NCI-H69 (cell line): ENCODE measurements at regions not wholly inside any gene's neighbourhood (a gene's known extent, or its start where the extent isn't known, plus 50 kb on each side); places are given as distances from the start of the nearest gene placed in this dataset.

Experiments
- DNase-seq: peaks from one replicate; lab custom pipeline; 2025; lab: John Stamatoyannopoulos, UW

DNA sequence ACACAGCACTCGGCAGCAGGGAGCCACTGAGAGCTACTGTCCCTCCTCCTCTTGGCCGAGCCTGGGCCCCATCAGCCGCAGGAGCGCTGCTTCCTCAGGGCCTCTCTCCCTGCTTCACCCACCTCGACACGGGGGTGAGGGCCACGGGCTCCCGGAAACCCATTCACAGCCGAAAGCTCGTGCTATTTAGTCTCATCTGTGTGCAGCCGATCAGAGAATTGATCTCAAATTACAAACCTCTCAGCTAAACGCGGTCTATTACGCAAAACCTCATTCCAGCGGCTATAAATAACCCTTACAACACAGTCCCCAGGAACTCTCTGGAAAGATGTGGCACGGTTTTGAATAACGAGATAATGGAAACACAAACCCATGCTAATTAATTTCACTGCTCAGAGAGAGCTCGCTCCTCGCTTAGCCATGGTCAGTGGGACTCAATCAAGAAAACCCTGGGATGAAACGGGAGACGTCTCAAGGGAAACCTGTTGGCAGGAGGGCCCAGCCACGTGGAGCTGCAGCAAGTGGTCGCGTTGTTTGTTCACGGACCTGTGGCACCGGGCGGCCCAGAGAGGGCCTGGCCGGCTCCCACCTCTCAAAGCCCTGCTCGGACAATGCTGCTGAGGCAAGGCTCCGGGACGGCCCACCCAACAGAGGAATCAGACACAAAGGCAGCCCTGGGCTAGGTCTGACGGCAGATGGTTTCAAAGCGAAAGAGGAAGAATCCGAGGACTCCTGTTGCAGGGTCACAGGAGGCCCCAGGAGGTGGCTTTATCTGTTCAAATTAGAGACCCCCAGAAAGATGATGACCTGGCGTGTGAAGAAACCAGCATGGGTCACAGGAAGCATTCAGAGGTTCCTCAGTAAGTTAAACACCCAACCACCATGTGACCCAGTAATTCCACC, 210.5 kb downstream of the CTTN start:
- DNase-seq, result peak; percentile 31

DNA sequence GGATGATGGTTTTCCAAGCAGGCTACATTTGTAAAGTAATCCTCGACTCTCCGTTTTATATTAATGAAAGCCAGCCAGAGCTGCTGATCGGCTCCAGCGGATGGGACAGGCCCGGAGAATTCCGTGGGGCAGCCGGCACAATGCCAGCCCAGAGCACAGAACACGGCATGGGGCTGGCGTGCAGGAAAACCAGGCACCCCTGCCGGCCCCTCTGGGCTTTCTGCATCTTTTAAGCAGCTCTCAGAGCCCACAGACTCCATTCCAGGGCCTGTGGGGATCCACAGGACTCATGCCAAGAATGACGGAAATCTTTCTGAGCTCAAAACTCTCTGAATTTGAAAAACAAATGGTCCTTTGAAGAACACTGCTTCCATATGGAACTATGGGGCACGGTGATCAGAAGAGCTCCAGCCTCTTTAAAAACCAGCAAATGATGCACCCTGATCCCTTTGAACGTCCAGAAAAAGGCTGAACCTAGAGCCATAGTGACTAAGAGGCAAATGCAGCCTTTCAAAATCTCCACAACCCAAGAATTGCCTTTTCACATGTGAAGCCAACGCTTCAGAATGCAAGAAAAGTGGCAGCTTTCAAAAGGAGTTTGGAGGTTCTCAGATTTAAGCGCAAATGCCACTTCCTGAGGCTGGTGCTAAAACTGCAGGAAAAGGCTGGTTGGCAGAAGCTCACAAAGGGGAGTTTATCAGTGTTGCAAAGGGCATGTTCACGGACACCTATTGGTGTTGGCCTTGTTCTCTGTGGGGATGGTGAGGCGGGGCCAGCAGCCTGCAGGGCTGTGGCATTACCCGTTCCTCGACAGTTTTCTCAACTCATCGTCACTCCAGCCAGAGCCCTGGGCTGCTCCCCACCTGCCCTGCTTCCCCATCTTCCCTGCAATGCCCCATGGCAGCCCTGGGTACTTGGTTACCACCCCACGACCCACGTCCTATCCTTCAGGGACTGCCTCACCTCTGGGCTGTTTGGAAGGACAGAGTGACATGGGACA, 212.5 kb downstream of the CTTN start:
- DNase-seq, result no peak

DNA sequence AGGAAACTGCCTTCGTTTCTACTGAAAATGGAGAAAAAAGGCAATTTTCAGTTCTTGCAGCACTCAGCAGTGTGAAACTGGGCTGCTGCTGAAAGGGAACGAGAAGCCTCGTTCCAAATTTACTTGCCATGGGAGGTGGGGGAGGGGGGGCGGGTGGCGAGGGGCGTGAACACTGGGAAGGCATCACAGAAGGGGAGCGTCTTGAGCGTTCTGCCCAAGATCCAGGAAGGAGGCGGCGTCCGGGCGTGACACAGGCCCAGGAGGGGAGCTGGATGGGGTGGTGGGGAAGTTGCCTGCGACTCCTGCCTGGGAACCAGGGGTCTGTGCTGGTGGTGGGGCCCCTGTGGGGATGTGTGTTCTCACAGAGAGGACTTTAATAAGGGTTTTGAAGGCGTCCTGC, 213.5 kb downstream of the CTTN start:
- DNase-seq, result no peak

DNA sequence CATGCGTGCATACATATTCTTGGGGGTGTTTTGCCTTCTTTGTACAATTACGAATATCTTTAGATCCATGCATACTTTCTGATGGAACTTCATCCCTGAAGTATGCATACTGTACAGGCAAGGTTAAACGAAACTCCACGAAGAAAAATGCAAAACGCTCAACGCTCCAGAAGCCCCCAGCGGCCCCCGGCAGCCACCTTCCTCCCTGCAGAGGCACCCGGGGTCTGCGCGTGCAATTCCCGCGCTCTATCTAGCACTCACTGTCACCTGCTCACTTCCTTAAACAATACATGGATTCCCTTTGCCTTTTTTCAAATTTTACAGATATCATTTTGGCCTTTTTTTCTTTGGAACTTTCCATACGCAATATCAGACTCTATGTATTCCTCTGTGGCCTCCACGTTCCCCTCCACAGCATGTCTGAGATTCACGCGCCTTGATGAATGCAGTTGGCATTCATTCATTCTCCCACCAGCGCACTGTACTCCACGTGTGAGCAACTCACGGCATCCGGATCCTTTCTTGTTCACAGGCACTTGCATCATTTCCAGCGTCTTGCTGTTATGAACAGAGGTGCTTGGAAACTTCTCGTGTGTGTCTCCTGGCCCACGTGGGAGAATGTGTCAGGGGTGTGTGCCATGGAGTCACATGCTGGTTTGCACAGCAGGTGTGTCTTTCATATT, 214.3 kb downstream of the CTTN start:
- no peak for DNase-seq

DNA sequence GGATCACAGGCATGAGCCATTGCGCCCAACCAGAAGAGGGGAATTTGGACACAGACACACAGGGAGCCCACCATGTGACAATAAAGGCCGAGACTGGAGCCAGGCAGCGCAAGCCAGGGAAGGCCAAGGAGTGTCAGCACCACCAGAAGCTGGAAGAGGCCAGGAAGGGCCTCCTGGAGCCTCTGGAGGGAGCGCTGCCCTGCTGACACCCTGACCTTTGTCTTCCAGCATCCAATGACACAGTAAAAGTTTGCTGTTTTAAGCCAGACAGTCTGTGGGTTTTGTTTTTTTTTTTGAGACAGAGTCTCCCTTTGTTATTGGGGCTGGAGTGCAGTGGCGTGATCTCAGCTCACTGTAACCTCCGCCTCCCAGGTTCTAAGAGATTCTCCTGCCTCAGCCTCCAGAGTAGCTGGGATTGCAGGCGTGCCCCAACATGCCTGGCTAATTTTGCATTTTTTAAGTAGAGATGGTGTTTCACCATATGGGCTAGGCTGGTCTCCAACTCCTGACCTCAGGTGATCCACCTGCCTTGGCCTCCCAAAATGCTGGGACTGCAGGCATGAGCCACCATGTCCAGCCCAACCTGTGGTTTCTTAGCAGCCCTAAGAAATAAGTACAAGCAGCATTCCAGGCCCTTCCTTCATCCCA, 215.8 kb downstream of the CTTN start:
- no peak for DNase-seq

DNA sequence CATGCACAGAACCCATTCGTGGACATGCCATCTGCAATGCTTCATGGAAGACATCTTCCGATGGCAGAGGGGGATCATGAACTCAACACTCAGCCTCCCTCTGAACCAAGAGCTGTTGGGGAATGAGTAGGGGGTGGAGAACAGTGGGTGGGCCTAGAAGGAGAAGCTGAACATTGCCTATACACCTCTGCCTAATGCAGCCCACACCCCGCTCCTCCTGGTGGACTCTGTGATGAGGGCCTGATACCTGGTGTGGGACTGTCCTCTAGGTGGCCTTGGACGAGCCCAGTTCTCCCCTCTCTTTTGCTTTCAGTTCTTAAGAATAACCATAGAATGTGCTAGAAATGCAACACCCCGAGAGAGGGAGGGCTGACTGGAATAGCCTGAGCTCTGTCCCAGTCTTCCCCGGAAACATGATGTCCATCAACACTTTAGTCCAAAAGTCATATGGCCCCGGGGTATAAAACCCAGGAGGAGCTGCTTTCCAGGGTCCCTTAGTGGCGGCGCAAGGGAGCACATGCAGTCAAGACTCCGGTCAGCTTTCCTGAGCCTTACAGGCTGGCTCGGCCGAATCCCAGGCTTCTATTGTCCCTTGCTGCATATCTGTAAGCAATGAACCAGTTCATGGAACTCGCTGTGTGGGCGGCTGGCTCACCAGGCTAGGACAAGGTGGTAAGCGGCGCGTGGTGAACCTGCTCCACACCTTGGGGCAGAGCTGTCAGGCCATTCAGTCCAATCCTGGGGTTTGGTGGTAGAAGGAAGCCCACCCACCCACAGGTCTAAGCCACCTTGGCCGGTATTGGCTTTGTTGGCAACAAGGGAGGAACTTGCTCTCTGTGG, 216.9 kb downstream of the CTTN start:
- no peak for DNase-seq

DNA sequence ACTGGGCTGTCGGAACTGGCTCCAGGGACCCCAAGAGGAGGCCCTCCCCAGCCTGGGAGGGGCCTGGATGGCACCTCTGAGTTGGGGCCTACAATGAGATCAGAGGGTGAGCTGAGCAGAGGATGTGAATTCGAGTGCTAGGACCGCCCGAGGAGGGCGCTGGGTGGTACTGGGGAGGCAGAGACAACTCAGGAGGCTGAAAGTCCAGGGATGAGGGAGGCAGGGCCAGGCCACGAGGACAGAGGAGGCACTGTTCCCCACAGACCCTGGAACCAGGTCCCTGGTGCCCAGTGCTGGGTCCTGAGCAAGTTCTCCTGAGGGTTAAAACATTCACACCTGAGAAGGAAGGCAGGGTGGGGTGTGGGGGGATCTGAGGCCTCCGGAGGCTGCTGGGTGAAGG, 218.0 kb downstream of the CTTN start:
- no peak for DNase-seq

DNA sequence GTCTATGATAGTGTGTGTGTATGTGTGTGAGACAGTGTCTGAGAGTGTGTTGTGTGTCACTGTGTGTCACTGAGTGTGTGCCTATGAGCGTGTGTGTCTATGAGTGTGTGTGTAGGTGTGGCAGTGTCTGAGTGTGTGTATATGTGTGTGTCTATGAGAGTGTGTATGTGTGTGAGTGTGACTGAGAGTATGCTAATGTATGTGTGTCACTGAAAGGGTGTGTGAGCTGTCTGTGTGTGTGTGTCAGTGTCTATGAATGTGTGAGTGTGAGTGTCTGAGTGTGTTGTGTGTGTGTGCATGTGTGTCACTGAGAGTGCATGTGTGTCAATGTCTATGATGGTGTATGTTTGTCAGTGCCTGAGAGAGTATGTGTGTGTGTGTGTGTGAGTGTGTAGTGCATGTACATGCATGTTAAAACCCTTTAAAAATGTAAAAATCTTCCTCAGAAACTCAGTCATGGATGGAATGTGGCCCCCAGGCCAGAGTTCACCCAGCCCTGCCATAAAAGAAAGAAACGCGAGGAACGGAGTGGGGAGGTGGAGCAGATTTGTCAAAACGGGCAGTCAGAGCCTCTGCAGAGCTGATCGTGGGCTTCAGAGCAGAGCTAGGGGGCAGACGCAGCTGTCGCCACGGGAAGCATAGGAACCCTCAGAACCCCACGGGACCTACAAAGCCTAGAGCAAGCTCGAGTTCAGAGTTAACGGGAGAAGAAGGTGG, 218.8 kb downstream of the CTTN start:
- DNase-seq, result no peak

DNA sequence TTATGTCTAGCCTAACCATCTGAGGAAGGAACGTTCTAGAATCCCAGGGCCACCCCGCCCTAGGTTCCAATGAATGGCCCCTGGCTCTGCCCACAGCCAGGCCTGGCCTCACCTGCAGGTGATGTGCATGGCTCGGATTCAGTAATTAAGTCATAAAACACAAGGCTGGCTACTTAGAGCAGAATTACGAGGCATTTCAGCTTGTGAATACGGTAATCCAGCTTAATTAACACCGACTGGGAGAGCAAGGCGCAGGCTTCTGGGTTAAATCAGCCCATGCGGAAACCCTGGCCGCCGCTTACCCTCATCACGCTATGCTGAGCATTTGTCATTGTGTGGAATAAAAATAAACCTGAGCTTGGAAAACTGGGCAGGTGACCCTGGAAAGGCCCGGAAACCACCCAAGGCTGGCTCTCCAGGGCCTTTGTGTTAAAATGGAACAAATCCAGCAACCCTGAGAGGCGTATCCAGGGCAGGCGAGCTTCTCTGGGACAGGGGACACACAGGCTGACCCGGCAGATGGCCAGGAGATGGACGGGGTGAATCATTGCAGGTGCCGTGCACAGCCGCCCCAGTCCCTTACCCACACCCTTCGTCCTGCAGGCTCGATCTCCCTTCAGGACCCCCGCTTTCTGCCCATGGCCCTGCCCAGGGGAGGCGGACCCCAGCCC, 220.2 kb downstream of the CTTN start:
- peak; percentile 64 for DNase-seq

DNA sequence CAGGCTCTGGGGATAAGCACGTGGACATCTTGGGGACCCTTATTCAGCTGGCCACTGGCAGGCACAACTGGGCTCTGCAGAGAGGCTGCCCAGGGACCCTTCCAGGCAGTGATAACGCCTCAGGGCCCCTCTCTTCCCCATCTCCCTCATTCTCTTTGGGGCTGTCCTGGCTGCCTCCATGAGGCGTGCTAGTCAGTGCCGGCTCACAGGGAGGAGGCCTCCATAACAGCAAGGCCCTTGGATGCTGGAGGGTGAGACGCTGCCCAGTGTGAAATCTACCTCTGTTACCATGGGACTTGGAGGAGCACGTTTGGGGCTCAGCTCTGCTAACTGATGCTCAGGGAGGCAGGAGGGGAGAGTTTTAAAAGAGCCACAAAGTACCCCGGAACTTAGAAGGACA, 221.3 kb downstream of the CTTN start:
- no peak for DNase-seq

DNA sequence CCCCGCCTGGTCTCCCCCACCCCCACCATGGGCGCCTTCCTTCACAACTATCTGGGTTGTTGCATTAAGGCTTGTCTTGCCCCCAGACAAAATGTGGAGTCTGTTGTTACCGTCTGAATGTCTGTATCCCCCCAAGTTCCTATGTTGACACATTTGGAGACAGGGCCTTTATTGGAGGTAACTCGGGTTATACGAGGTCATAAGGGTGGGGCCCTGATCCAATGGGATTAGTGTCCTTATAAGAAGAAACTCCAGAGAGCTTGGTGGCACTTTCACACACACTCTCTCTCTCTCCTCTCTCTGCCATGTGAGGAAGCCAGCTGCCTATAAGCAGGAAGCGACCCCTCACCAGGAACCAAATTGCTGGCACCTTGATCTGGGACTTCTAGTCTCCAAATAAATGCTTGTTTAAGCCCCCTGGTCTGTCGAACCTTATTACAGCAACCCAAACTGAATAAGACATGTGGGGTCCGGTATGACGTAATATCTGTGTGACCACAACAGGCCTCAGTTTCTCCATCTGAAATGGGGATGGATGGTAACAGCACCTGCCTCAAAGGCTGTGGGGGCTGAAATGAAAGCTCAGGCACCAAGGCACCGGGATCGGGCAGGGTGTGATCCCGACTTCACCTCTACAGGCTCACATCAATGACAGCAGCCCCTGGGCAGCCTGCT, 222.3 kb downstream of the CTTN start:
- DNase-seq, result no peak

DNA sequence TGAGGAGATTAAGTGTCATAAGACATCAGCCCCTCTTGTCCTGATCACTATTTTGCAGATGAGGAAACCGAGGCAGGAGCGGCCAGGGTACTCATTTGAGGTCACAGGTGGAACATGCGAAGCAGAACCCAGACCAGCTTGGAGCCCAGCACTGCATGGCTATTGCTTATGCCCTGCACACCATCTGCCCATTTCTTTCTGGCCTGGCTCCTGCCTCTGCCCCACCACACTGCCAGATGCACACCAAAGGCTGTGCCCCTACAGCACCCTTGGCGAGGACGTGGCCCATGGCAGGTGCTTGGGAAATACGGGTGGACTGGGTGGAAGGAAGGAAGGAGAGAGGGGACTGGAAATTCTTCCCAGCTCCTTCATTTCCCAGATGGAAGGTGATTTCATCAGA, 222.9 kb downstream of the CTTN start:
- DNase-seq, result no peak

DNA sequence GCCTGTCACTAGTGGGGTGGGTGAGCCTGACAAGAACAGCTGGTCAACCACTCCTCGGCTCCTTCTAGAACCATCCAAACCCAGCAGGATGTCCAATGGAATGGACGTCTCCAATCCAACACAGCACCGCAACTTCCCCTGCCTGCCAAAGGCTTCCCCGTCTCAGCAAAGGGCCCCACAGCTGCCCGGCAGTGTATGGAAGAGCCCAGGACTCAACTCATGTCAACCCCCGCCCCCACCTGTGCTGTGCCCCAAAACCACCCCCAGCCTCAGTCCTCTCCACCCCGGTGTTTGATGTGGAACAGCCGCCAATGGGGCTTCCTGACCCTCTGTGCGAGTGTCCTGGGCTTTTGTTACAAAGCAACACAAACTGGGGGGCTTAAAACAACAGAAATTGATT, 223.8 kb downstream of the CTTN start:
- DNase-seq, result no peak

DNA sequence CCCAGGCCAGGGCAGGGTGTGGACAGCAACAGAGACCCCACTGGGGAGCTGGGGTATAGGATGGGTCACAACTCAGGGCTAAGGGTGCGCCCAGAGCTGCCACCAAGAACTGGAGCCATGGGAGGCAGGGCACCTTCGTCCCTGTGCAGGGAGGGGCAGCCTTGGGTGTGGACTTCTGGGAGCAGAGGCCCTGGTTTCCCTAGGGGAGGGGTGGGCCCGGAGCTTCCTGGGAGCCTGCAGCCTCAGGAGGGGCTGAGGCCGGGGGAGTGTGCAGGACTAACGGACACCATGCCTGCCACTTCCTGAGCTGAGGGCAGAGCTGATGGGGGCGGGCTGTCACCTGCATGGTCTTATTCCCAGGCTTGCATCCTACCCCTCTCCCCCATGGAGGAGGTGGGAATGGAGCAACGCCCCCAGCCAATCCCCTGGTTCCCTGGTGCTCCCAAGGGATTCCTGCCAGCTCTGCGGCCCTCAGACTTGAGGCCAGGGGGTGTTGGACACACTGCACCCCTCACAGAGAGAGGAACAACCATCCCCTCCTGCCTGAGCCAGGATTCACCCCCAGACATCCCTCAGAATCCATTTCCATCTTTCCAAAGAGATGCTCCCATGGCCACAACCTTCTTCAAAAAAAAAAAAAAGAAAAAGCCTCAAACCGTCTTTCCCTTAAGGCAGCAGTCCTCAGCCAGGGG, 225.7 kb downstream of the CTTN start:
- DNase-seq, result no peak

DNA sequence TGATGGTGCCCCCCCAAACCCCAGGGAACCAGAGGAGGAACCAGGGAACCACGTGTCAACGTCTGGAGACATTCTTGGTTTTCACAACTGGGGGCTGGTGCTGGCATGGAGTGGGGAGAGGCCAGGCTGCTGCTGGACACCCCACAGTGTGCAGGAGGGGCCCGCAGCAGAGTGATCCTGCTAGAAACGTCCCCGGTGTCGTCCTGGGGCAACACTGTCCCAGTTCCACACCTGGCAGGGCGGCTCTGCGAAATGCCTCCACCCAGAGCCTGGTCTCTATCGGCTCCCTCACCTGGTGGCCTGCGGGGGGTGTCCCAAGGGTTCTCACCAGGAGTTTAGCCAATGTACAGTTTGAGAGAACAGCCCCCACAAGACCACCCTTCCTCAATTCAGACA, 226.3 kb downstream of the CTTN start:
- DNase-seq, result no peak

DNA sequence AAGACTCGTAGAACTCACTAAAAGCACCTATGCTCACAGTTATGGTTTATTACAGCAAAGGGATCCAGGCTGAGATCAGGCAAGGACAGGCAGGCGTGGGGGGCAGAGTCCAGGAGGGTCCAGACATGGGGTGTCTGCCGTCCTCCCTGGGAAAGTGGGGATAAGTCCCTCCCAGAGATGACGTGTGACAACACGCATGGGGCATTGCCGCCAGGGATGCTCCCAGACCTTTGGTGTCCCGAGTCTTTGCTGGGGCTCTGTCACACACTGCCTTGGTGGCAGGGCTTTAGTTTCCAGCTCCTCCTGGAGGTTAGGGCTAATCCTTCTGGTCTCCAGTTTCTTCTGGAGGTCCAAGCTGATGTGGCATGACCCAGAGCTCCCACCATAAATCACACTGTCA, 226.7 kb downstream of the CTTN start:
- no peak for DNase-seq

DNA sequence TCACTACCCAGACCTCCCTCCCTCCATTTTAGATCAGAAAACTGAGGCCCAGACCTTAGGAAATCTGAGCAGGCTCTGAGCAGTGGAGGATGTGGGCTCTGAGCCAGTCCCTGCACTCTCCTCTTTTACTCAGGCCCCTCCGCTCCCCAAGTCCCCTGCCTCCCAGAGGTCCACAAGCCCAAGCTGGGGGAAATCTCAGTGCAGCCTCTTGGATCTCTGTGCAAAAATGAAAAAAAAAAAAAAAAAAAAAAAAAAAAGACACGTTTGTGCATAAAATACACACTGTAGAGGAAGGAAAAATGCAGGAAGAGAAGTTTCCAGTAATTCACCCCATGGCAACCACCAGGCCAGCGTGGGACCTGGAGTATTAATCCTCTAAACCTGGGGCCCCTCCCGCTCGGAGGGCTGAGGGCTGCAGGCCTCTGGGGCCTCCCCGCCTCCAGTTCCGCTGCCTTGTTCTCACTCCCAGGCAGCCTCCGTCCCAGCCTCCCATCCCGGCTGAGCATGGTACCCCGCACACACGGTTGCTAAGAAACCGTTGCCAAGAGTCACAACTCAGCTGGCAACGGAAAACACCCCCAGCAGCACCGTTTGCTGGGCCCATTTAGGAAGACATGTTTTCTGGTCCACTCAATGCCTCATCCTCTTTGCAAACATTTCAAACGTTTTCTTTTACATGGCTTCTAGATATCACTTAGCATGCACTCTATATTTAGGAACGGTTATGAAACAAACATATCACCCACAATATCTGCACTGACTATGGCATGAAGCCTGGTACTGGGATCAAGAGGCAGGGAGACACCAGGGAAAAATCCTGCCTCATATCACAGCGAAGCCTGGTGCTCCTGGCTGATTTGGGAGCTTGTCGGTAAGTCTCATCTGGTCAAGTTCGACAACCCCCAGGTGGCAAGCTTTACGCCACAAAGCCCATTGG, 227.5 kb downstream of the CTTN start:
- DNase-seq, result peak; percentile 43
